Medulla oblongata (tissue), 1 donor: ENCODE measurements at regions not wholly inside any gene's neighbourhood (a gene's known extent, or its start where the extent isn't known, plus 50 kb on each side); places are given as distances from the start of the nearest gene placed in this dataset.
A peak's percentile ranks its signal among the peaks of the same experiment; 100 is the strongest.
"Not testable (repeated sequence)": the region's sequence is repeated elsewhere in the genome, so short reads cannot be mapped to it uniquely, and the experiment has no call there.

Source experiments
- DNase-seq: peaks from one replicate; pipeline ENCODE4 v3.0.0-alpha.2; 2015; ENCODE audit errors: extremely low spot score

DNA sequence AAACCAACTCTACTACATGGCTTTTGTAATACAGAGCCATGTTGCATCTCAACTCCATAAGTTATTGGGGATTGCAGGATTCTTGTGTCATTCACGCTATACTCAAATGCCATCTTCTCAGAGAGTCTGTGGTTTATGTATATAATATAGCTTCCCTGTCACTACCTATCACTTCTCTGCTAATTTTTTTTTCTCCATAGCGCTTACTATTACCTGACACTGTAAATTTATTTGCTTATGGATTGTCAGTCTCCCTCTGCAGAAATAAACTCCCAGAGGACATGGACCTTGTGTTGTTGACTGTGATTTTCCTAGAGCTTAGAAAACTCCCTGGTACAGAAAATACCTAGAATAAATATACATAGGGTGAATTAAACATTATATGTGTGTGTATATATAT, 990.5 kb downstream of the TBL1XR1 start:
- no peak for DNase-seq

DNA sequence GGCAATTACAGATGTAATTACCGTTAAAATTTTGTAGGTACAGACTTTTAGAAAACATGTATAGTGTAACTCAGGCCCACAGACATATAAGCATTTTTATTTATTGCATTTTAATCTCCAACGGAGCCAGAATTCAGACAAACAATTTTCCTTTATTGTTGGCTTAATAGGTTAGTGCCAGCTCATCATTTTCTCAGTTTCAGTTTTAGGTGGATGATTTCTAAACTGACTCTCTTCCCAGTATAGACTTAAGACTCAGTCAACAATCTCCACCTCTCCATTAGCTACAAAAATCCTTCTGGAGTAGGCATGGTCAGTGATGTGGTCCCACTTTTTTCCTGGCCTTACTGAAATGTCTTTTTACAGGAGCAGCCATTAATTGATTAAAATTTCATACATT, 994.6 kb downstream of the TBL1XR1 start:
- DNase-seq = no peak

DNA sequence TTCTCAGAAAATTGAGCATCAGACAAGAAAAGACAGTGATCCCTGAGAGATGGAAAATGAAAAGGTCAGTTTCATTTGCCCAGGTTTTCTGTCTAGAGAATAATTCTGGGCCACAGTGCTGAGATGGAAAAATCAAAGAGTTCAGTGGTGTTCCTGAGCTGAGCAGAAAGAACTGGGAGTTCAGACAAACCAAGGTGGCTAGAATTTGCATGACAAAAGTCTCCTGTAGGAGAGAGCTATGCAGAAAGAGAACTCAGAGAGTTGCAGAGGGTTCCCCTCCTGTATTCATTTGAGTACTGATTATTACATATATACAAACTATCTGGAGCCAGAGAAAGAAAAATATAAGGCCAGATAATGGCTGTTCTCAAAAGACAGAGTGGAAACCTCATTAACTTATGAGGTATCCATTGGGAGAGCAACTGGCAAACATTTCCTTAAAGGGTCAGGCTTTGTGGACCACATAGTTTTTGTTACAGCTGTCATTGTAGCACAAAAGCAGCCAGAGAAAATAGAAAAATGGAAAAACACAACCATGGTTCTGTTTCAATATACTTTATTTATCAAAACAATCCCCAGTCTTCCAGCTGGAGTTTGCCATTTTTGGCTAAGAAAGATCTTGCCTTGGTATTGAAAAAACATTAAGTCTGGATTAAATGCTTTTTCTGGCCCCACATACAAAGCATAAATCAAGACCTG, 1004.1 kb downstream of the TBL1XR1 start:
- peak; percentile 12 for DNase-seq

DNA sequence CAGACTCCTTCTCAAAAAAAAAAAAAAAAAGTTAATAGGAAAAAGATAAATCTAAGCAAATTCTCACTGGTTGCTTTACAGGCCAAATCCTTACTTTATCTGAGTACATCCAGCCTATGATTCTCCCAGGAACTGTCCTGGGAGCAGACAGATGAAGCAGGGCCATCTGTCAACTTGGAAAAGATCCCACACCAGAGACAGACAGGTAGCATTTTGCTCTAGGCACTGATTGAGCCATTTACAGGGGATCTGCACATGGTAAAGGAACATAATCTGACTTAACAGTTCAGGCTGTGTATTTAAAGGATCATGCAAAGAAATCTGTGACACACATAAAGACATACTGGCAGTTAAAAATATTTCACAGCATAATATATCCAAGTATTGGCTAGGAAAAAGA, 1006.5 kb downstream of the TBL1XR1 start:
- no peak for DNase-seq

DNA sequence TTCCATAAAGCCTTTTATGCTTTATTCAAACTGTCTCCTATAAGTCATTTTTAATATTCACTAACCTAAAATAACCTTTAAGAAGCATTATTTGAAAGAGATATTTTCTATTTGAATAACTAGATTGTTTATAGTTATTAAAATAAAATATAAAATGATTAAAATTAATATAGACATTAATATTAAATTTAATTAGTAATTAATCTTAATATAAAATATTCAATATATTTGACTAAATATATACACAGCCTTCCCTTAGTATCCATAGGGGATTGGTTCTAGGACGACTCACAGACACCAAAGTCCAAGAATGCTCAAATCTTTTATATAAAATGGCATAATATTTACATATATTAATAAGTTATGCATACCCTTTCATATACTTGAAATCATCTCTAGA, 1014.1 kb downstream of the TBL1XR1 start:
- DNase-seq = no peak

DNA sequence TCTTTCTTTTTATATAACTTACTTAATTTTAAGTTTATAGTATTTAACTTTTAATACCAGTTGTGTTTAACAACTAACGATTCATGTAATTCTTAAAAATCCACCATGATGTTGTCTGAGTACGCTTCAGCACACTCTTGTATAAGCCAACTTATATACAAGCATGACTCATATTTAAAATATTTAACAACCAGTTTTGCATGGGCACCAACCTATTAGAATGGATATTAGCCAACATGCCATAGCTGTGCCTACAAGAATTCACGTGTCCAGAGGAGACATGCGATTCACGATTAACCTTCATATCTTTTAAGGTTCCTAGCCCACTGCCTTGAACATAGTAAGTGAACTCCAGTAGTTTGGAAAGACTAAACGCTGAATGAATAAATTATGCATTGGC, 1023.2 kb downstream of the TBL1XR1 start:
- no peak for DNase-seq

DNA sequence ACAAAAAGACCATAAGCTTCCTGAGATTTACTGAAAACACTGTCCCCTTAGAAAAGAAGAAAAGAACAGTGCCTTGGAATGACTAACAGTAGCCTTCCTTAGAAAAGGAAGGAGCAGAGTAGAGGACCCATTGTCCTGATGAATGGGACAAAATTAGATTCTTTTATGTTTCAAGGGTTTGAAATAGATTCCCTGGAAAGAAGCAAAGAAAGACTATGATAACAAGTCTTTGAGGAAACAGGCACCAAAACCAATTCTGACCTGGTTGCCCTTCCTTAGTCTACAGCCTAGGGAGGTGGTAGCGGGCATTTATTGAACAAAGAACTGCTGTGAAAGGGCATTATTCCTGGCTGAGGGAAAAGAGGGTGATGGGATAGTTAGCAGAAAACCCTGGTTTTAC, 1024.8 kb downstream of the TBL1XR1 start:
- DNase-seq = no peak

DNA sequence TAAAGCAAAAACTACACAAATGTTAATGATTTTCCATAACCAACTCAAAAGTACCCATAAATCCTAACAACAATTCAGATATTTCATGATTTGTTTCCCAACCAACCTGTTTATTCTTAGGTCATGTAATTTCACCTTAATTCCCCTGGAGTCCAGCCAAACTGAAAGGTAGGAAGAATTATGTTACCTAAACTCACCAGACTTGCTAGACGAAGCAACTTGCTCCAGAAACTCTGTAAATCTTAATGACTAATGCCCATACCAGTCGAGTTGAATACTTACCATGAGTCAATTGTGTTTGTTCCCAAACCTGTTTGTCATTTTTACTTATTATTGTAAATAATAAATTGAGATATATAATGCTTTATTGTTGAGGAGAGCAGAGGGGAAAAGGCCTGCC, 1030.0 kb downstream of the TBL1XR1 start:
- DNase-seq = no peak

DNA sequence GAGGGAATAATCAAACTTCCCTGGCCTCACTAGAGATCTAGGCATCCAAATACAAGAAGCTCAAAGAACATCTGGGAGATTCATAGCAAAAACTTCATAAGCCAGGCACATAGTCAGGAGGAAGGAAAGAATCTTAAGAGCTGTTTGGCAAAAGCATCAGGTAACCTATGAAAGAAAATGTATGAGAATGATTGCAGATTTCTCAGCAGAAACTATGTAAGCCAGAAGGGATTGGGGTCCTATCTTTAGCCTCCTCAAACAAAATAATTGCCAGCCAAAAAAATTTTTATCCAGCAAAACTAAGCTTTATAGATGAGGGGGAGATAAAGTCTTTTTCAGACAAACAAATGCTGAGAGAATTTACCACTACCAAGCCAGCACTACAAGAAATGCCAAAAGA, 1036.3 kb downstream of the TBL1XR1 start:
- no peak for DNase-seq

DNA sequence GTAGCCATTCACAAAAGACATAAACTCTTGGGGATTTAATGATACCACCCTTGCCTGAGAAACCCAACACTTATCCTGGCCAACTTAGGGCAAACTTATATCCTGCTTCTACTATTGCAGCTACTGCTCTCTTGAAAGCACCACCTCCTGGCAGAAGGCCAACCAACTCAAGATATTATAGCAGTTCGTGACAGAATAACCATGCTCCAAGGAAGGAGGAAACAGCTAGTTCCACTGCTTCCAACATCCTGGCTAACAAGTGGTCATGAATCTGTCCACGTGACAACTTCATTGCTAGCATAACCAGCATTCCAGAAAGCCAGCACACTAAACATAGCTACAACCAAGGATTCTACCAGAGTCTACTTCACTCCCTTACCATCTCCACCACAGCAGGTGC, 1037.5 kb downstream of the TBL1XR1 start:
- no peak for DNase-seq

DNA sequence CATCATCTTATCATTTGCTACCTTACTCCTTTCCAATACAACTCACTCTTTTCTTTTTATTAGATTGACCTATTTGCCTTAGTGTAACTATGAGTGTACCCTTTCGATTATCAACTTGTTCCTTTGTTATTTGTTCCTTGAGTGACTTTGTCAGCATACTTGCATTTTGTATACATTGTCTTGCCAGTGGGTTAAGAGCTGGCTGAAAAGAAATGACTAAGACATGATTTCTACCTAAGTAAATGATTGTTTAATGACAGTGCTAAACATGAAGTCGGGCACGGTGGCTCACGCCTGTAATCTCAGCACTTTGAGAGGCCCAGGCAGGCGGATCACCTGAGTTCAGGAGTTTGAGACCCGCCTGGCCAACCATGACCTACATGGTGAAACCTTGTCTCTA, 1042.3 kb downstream of the TBL1XR1 start:
- no peak for DNase-seq

DNA sequence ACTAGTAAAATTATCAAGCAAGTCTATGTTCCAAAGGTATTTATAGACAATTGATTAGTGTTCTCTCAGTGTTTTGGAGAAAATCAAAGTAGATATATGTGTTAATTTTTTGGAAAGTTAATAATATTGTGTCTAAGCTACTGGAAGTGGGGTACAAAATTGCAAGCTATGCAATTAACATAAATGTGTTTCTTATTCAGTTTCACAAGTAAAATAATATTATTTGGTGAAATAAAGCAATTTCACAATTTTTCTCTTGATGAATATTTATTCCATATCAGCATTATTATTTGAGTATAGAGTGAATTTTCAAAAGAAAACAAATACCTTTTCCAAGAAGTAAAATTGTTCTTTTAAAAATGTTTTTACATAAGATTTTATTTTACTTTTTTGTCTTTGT, 1047.7 kb downstream of the TBL1XR1 start:
- DNase-seq = no peak

DNA sequence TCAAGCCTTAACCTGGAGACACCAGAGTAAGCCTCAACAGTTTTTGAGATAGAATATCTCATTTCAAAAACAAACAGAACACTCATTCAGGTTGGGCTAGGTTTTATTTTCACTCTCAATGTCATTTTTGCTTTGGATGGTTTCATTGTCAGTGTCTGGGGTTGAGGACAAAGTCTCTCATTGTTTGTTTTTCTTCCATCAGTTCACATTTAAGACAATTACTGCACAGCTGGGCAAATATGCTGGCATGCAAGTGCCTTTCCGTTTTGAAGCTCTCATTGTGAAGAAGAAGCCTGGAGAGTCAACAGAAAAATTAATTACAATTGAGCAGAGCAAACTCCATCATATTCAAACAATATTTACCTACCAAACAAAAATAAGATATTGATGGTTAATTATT, 1050.0 kb downstream of the TBL1XR1 start:
- DNase-seq = peak; percentile 80

DNA sequence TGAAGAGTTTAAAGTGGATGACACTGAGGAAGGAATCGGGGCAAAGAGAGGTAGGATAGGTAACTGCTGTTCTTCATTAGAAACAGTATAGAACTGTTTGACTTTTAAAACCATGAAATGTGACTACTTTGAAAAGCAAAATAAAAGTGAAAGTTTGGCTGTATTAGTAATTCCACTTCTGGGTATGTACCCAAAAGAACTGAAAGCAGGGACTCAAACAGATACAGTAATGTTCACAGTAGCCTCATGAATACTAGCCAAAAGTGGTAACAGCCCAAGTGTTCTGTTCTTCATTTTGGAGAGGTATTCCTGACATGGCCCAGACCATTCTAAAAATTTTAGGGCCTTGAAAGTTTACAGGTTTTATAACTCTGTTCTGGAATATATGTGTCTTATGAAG, 1055.4 kb downstream of the TBL1XR1 start:
- DNase-seq = no peak

DNA sequence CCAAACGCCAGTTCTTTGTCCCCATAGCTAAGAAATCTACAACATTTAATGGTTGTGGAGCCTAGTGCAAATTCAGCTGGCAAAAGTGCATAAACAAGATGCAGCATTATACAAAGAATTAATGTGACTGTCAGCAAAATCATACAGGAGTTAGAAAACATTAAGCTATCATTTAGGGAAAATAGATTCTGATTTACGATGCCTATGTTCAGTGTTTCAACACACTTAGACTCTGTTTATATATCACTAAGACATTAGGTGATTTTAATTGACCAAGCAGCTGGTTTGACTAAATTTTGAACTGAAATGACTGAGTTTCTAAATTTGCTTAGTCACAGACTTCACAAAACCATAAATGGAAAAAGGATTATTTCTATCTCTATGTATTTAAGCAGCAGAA, 1076.8 kb downstream of the TBL1XR1 start:
- no peak for DNase-seq

DNA sequence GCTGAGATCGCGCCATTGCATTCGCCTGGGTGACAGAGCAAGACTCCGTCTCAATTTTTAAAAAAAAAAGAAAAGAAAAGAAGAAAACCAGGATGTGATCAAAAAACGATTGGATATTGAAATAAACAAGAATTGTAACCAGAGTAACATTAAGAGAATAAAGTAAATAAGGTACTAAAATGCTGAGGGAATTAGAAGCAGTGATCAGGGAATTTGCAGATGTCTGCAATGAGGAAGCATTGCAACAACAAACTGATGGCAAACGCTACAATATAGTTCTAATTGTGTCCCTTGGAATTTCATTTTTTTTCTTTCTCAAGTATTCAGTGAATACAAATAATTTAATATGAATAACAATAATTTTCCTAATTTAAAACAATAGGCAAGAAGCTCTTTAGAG, 1077.5 kb downstream of the TBL1XR1 start:
- no peak for DNase-seq

DNA sequence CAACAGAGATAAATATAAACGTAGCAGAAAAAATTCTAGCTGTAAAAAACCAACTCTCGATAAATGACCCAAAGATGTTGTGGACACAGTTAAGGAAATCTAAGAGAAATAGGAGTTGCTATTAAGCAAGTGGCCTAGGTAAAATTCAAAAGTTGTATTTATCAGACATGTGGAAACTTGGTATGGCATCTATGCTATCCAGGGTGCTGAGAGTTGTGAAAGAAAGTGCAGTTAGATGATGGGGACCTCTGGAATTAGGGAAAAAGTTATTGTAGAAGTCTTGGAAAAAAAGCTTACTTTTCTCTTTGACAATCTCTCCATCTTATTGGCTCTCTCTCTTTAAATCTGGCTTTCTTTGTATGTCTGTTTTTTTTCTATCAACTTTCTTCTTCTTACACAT, 1090.9 kb downstream of the TBL1XR1 start:
- DNase-seq = no peak

DNA sequence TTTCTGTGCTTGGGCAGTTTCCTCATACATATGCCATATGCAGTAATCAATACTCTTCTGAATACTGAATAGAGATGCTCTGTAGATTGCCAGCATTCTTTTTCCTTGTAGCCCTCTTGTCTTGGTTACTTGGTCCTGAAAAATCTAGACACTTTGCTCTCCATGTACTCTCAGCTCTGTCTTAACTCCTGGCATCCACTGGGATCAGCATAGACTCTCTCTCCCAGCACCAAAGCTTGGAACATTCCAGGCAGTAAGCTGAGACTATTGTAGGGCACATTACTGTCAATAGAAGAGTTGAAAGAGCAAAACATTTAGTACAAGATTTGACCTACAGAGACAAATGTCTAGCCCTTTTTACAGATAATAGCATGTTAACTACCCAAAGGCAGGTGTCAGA, 1100.3 kb downstream of the TBL1XR1 start:
- peak; percentile 40 for DNase-seq

DNA sequence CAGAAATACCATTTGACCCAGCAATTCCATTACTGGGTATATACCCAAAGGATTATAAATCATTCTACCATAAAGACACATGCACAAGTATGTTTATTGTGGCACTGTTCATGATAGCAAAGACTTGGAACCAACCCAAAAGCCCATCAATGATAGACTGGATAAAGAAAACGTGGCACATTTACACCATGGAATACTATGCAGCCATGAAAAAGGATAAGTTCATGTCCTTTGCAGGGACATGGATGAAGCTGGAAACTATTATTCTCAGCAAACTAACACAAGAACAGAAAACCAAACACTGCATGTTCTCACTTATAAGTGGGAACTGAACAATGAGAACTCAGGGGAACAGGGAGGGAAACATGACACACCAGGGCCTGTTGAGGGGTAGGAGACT, 1103.4 kb downstream of the TBL1XR1 start:
- not testable (repeated sequence) for DNase-seq

DNA sequence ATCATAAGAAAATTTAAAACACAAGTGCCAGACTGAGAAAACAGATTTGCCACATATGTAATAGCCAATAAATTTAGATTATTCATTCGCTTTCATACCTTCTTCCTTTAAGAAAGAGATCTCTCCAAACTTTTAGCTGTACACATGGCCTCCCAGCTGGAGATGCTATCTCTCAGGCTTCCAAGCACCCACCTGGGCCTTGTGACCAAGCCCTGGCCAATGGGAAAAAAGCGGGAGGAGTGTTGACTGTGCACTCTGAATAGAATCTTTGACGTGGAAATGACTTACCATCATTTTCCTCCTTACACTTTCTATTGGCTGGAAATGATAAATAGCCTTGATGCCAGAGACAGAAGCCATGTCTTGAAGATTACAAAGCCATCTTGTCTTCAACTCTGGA, 1106.6 kb downstream of the TBL1XR1 start:
- no peak for DNase-seq

DNA sequence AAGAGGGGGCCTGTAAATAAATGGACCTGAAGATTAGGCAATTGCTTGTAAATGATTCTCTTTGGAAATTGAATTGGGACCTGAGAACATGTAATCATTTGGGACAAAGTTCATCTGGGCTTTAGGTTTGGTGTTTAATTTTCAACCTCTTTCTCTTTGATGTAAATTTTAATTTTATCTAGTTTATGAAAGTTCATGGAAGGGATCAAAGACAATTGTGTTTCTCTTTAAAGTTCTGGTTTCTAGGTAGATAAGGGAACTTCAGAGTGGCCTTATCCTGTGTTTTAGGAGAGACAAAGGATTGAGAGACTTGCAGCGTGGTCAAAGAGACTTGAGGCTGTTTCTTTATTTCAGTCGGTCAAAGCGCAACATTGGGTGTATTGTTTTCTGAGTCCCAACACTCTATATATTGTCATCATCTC, 1108.3 kb downstream of the TBL1XR1 start:
- no peak for DNase-seq

DNA sequence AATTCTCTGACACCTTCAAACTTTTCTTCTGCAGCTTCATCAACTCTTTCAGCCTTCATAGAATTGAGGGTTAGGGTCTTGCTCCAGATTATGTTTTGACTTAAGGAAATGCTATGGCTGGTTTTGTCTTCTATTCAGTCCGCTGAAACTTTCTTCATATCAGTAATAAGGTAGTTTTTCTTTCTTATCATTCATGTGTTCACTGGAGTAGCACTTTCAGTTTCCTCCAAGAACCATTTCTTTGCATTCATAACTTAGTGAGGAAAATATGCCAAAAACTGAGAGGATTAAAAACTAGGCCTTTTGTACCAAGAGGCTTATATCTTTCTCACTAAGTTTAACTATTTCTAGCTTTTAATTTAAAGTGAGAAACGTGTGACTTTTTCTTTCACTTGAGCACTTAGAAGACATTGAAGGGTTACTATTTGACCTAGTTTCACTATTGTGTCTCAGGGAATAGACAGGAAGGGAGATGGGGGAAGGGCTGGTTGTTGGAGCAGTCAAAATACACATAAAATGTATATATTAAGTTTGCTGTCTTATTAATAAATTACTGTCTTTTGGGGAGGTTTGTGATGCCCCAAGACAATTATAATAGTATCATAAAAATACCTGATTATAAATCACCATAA, 1110.1 kb downstream of the TBL1XR1 start:
- no peak for DNase-seq

DNA sequence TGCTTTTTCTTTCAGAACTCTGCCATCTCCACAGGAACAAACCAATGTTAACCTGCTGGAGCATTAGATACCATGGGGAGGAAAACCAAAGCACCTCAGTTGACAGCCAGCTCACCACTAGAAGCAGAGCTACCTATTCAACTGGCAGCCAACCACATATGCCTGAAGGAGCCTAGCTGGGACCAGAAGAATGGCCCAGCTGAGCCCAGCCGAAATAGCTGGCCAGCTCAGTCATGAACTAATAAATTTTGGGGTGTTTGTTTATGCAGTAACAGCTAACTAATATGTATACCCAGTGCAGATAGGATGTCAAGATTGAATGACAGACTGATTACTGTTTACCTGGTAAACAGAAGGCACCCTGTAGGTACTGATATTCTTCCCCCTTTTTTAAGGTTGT, 1117.5 kb downstream of the TBL1XR1 start:
- no peak for DNase-seq

DNA sequence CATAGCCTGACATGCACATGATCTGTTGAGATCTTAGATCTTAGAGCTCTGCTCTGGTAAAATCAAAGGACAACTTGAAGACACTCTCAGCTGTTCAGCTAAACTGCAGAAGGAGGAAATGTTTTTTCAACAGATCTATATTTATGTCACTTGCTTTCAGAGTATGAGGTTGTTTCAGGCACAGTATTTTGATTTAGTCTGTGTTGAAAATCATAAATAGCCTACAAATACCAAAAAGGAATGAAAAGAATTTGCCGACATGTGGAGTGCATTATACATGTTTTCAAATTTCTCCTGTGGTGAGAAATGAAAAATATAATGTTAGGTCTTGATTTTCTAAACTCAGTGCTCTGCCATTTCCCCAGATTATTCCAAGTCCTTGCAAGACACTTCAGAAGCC, 1118.4 kb downstream of the TBL1XR1 start:
- DNase-seq = no peak
